Neural cell (in vitro differentiated cells): ENCODE measurements at regions not wholly inside any gene's neighbourhood (a gene's known extent, or its start where the extent isn't known, plus 50 kb on each side); places are given as distances from the start of the nearest gene placed in this dataset.

Experiments
- H2AFZ ChIP-seq: fragments of 200-600, 300-800 bp; sonication (generic), shearing (Covaris generic); 2 replicates; pipeline ENCODE4 v1.6.0; 2014; ENCODE audit warnings: low read depth, mild to moderate bottlenecking, antibody characterized with exemption, low read length, moderate library complexity
- H3F3A ChIP-seq: fragments of 200-600 bp; shearing (Covaris generic); 2 replicates; pipeline ENCODE4 v1.6.1; 2016; ENCODE audit warnings: mild to moderate bottlenecking, moderate library complexity, mixed read lengths, antibody characterized with exemption, low read length; ENCODE audit not compliant: insufficient read depth, poor library complexity, severe bottlenecking
- H3K27ac ChIP-seq: fragments of 200-600, 300-800 bp; sonication (generic), shearing (Covaris generic); 2 replicates; pipeline ENCODE4 v1.5.1; 2014; ENCODE audit warnings: mild to moderate bottlenecking, low read length, moderate library complexity
- H3K27me3 ChIP-seq: fragments of 300-800, 200-600 bp; sonication (generic), shearing (Covaris generic); 2 replicates; pipeline ENCODE4 v1.6.0; 2014; ENCODE audit warnings: mild to moderate bottlenecking, low read depth, low read length, moderate library complexity; ENCODE audit not compliant: insufficient read depth
- H3K36me3 ChIP-seq: fragments of 300-800, 200-600 bp; sonication (generic), shearing (Covaris generic); 2 replicates; pipeline ENCODE4 v1.5.1; 2014; ENCODE audit warnings: mild to moderate bottlenecking, antibody characterized with exemption, low read length, moderate library complexity; ENCODE audit not compliant: insufficient read depth
- H3K4me2 ChIP-seq: fragments of 300-800, 200-600 bp; sonication (generic), shearing (Covaris generic); 2 replicates; pipeline ENCODE4 v1.6.0; 2014; ENCODE audit warnings: mild to moderate bottlenecking, low read length
- H3K4me3 ChIP-seq: fragments of 300-800, 200-600 bp; sonication (generic), shearing (Covaris generic); 2 replicates; pipeline ENCODE4 v1.5.1; 2014; ENCODE audit warnings: mild to moderate bottlenecking, low read length, moderate library complexity
- H3K79me2 ChIP-seq: fragments of 200-600 bp; shearing (Covaris generic); replicated peaks from 2 replicates; pipeline ENCODE4 v1.6.0; 2014; ENCODE audit warnings: mild to moderate bottlenecking, low read length, moderate library complexity; ENCODE audit not compliant: insufficient read depth
- H3K9ac ChIP-seq: fragments of 300-800, 200-600 bp; sonication (generic), shearing (Covaris generic); 2 replicates; pipeline ENCODE4 v1.6.1; 2016; ENCODE audit warnings: mild to moderate bottlenecking, low read length, mixed read lengths
- H3K9me2 ChIP-seq: fragments of 200-600 bp; shearing (Covaris generic); 2 replicates; pipeline ENCODE4 v1.6.1; 2016; ENCODE audit warnings: mild to moderate bottlenecking, low read length, mixed read lengths; ENCODE audit not compliant: insufficient read depth
- H3K9me3 ChIP-seq: fragments of 200-600, 300-800 bp; sonication (generic), shearing (Covaris generic); 2 replicates; pipeline ENCODE4 v1.6.1; 2016; ENCODE audit warnings: mild to moderate bottlenecking, mixed run types, low read length, moderate library complexity, mixed read lengths
- H4K20me1 ChIP-seq: fragments of 200-600 bp; shearing (Covaris generic); 2 replicates; pipeline ENCODE4 v1.6.1; 2016; ENCODE audit warnings: mild to moderate bottlenecking, mixed run types; ENCODE audit not compliant: insufficient read depth
- CTCF ChIP-seq: fragments of 450-650 bp; IDR thresholded peaks from 2 replicates; pipeline ENCODE4 v1.5.1; 2014; ENCODE audit warnings: antibody characterized with exemption, mild to moderate bottlenecking, moderate library complexity; ENCODE audit not compliant: poor library complexity, severe bottlenecking
- EP300 ChIP-seq: fragments of 450-650 bp; conservative IDR thresholded peaks from 2 replicates; pipeline ENCODE4 v1.6.1; 2014; ENCODE audit warnings: antibody characterized with exemption, mild to moderate bottlenecking, moderate library complexity; ENCODE audit not compliant: poor library complexity, severe bottlenecking
- EZH2 ChIP-seq: fragments of 200-600, 300-800 bp; shearing (Covaris generic), sonication (generic); IDR thresholded peaks from 2 replicates; pipeline ENCODE4 v1.6.1; 2014; ENCODE audit warnings: antibody characterized with exemption, low read length, borderline replicate concordance, mild to moderate bottlenecking; ENCODE audit not compliant: insufficient read depth, poor library complexity, severe bottlenecking
- MXI1 ChIP-seq: fragments of 450-650 bp; conservative IDR thresholded peaks from 2 replicates; pipeline ENCODE4 v1.6.1; 2014; ENCODE audit warnings: antibody characterized with exemption, mild to moderate bottlenecking; ENCODE audit not compliant: poor library complexity, severe bottlenecking
- POLR2AphosphoS5 ChIP-seq: IDR thresholded peaks from 2 replicates; pipeline ENCODE4 v1.6.1; 2012
- RAD21 ChIP-seq: fragments of 450-650 bp; conservative IDR thresholded peaks from 2 replicates; pipeline ENCODE4 v1.6.1; 2014; ENCODE audit warnings: antibody characterized with exemption, mild to moderate bottlenecking, moderate library complexity
- REST ChIP-seq: IDR thresholded peaks from 2 replicates; pipeline ENCODE4 v1.6.1; 2012; ENCODE audit warnings: borderline replicate concordance
- SMC3 ChIP-seq: fragments of 450-650 bp; conservative IDR thresholded peaks from 2 replicates; pipeline ENCODE4 v1.6.1; 2014; ENCODE audit warnings: antibody characterized with exemption, mild to moderate bottlenecking, moderate library complexity; ENCODE audit not compliant: poor library complexity
- TAF1 ChIP-seq: IDR thresholded peaks from 2 replicates; pipeline ENCODE4 v1.6.1; 2012; ENCODE audit warnings: low read depth

GRCh38 chr20:48364688-48365421, 462.9 kb downstream of the PREX1 start (continued):
- TF ChIP-seq MXI1 = no peak

- H3K79me2 ChIP-seq = no peaks in the 10 kb centered on the region
- no peaks in the 10 kb centered on the region for H3K36me3 ChIP-seq
- H2AFZ ChIP-seq = no peak overlapping the region
- no peaks in the 10 kb centered on the region for H3K9me2 ChIP-seq
- TF ChIP-seq TAF1 = no peak
- no peak for TF ChIP-seq SMC3
- no peak for TF ChIP-seq POLR2AphosphoS5
- no peak for TF ChIP-seq EZH2
- TF ChIP-seq MXI1 = no peak
- no peak for TF ChIP-seq REST
- TF ChIP-seq RAD21 = no peak
- no peak for TF ChIP-seq EP300
- TF ChIP-seq CTCF = no peak
- no peaks in the 10 kb centered on the region for H3K27me3 ChIP-seq
- no peak overlapping the region for H3K4me2 ChIP-seq
- H3K4me3 ChIP-seq = no peak overlapping the region
- no peak overlapping the region for H3K27ac ChIP-seq
- no peaks in the 10 kb centered on the region for H3K9me3 ChIP-seq
- no peaks in the 10 kb centered on the region for H3F3A ChIP-seq
- H3K9ac ChIP-seq = no peak overlapping the region
- no peaks in the 10 kb centered on the region for H4K20me1 ChIP-seq
Observed at GRCh38 chr20:48364055-48364454, 463.7 kb downstream of the PREX1 start.

- no peak overlapping the region for H2AFZ ChIP-seq
- TF ChIP-seq SMC3 (no peak), MXI1 (no peak), TAF1 (no peak), RAD21 (no peak), EP300 (no peak), REST (no peak), EZH2 (no peak), POLR2AphosphoS5 (no peak), CTCF (no peak)
- H3F3A ChIP-seq = no peaks in the 10 kb centered on the region
- H3K27ac ChIP-seq = no peak overlapping the region
- H3K9ac ChIP-seq = no peak overlapping the region
- H3K36me3 ChIP-seq = no peaks in the 10 kb centered on the region
- H3K27me3 ChIP-seq = no peaks in the 10 kb centered on the region
- no peak overlapping the region for H3K4me2 ChIP-seq
- H3K9me3 ChIP-seq = no peaks in the 10 kb centered on the region
- H3K79me2 ChIP-seq = no peaks in the 10 kb centered on the region
- H4K20me1 ChIP-seq = no peaks in the 10 kb centered on the region
- no peaks in the 10 kb centered on the region for H3K9me2 ChIP-seq
- H3K4me3 ChIP-seq = no peak overlapping the region
Observed at GRCh38 chr20:48360342-48360975, 467.3 kb downstream of the PREX1 start.
